ENCODE measurements at regions not wholly inside any gene's neighbourhood (a gene's known extent, or its start where the extent isn't known, plus 50 kb on each side); places are given as distances from the start of the nearest gene placed in this dataset.
"Not testable (repeated sequence)": the region's sequence is repeated elsewhere in the genome, so short reads cannot be mapped to it uniquely, and the experiment has no call there.

DNA sequence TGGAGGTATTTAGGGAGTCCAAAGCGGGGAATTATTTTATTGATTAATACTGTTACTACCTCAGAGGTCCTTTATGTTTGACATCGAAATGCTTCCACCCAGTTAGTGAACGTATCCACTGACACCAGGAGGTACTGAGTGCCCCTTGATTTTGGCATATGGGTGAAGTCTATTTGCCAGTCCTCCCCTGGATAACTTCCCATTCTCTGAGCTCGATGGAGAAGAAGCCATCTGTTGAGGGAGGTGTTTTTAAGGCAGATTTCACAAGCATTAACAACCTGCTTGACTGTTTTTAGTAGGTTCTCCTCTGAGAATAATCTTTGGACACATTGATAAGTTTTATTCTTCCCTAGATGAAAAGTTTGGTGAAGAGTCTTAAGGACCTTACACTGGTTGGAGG lies 165.3 kb upstream of the NREP start:
- FAIRE-seq (no peak), DNase-seq (ENCODE audit: low read depth) (no peak)
- no peaks in the 10 kb centered on the region for H3K36me3 ChIP-seq (ENCODE audit: insufficient read depth, low read length)
- H2AFZ ChIP-seq (ENCODE audit: low read depth, low read length): no peak overlapping the region
- no peak overlapping the region for H3K4me2 ChIP-seq (ENCODE audit: low read length)
- H3K9me3 ChIP-seq (ENCODE audit: insufficient read depth, low read depth, low read length): no peaks in the 10 kb centered on the region
- no peaks in the 10 kb centered on the region for H4K20me1 ChIP-seq (ENCODE audit: insufficient read depth, low read length)
- H3K27me3 ChIP-seq (ENCODE audit: insufficient read depth, low read length): no peaks in the 10 kb centered on the region
- H3K4me3 ChIP-seq (ENCODE audit: insufficient read depth, low read depth, low read length): no peak overlapping the region
- TF ChIP-seq, protein P1, sequence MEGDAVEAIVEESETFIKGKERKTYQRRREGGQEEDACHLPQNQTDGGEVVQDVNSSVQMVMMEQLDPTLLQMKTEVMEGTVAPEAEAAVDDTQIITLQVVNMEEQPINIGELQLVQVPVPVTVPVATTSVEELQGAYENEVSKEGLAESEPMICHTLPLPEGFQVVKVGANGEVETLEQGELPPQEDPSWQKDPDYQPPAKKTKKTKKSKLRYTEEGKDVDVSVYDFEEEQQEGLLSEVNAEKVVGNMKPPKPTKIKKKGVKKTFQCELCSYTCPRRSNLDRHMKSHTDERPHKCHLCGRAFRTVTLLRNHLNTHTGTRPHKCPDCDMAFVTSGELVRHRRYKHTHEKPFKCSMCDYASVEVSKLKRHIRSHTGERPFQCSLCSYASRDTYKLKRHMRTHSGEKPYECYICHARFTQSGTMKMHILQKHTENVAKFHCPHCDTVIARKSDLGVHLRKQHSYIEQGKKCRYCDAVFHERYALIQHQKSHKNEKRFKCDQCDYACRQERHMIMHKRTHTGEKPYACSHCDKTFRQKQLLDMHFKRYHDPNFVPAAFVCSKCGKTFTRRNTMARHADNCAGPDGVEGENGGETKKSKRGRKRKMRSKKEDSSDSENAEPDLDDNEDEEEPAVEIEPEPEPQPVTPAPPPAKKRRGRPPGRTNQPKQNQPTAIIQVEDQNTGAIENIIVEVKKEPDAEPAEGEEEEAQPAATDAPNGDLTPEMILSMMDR (IDR thresholded peaks at IDR 0.05; ENCODE audit: insufficient read depth, low read depth, low read length): no peak
- TF ChIP-seq EZH2 (IDR thresholded peaks at IDR 0.05; ENCODE audit: insufficient read depth, low read length): no peak
- Mint-ChIP-seq H3K36me3 (ENCODE audit: low read depth, unreplicated experiment) (peaks cover 2% of the 10 kb centered on the region), H3K27me3 (ENCODE audit: low read depth, unreplicated experiment) (peaks cover 4% of the 10 kb centered on the region), H3K27ac (ENCODE audit: unreplicated experiment) (no peak overlapping the region), H3K4me1 (ENCODE audit: low read depth, unreplicated experiment) (no peaks in the 10 kb centered on the region), H3K9me3 (ENCODE audit: unreplicated experiment) (peaks cover 5% of the 10 kb centered on the region), H3K4me3 (ENCODE audit: unreplicated experiment) (no peak overlapping the region)
- H3K4me1 ChIP-seq (ENCODE audit: insufficient read depth, low read length): peaks cover 6% of the 10 kb centered on the region
- no peaks in the 10 kb centered on the region for H3K79me2 ChIP-seq (ENCODE audit: insufficient read depth, low read length)
- H3K27ac ChIP-seq (ENCODE audit: low read depth, low read length): no peak overlapping the region
- H3K9ac ChIP-seq (ENCODE audit: low read length): no peak overlapping the region

DNA sequence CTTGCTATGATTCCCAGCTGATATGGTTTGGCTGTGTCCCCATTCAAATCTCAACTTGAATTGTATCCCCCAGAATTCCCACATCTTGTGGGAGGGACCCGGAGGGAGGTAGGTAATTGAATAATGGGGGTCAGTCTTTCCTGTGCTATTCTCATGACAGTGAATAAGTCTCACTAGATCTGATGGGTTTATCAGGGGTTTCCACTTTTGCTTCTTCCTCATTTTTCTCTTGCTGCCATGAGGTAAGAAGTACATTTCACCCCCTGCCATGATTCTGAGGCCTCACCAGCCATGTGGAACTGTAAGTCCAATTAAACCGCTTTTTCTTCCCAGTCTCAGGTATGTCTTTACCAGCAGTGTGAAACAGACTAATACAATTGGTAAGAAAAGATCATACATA lies 164.7 kb upstream of the NREP start:
- H2AFZ ChIP-seq (ENCODE audit: low read depth, low read length); H3K9me3 ChIP-seq (ENCODE audit: insufficient read depth, low read depth, low read length); H3K27ac Mint-ChIP-seq (ENCODE audit: unreplicated experiment); H3K4me2 ChIP-seq (ENCODE audit: low read length); H3K27me3 ChIP-seq (ENCODE audit: insufficient read depth, low read length); DNase-seq (ENCODE audit: low read depth); H3K4me3 Mint-ChIP-seq (ENCODE audit: unreplicated experiment); H3K9ac ChIP-seq (ENCODE audit: low read length); FAIRE-seq; H3K79me2 ChIP-seq (ENCODE audit: insufficient read depth, low read length); H3K27me3 Mint-ChIP-seq (ENCODE audit: low read depth, unreplicated experiment); H3K27ac ChIP-seq (ENCODE audit: low read depth, low read length); H3K4me1 ChIP-seq (ENCODE audit: insufficient read depth, low read length); H3K4me3 ChIP-seq (ENCODE audit: insufficient read depth, low read depth, low read length); H3K9me3 Mint-ChIP-seq (ENCODE audit: unreplicated experiment); H3K36me3 Mint-ChIP-seq (ENCODE audit: low read depth, unreplicated experiment); H4K20me1 ChIP-seq (ENCODE audit: insufficient read depth, low read length); H3K4me1 Mint-ChIP-seq (ENCODE audit: low read depth, unreplicated experiment); H3K36me3 ChIP-seq (ENCODE audit: insufficient read depth, low read length): not testable (repeated sequence)

DNA sequence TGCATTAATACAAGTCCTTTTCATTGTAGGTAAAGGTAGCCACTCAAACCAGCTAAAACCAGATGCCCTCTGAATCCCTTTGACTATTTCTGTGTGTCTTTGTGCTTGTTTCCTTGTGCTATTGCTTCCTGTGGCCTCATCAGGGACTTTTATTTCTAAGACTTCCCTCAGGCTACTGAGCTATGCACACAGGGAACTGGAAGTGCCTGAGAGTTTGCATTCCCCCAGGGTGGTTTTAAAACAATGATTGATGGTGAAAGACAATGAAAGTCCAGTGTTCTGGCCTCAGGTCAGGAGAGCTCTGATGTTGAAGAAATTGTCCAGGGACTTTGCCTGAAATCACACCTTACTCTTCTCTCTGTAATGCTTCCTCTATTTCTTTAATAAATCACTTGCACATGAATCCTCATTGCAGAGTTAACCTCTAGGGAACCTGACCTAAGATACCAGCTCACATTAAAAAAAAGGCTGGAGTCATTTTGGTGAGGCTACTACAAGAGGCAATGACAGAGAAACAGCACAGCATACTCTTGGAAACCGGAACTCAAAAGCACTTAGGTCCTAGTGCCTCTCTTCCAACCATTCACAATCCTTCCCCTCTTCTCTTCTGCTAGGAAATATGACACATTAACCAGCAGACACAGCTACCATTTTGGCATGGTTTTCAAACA lies 158.1 kb upstream of the NREP start:
- FAIRE-seq: no peak
- no peaks in the 10 kb centered on the region for H3K36me3 Mint-ChIP-seq (ENCODE audit: low read depth, unreplicated experiment)
- H3K27me3 Mint-ChIP-seq (ENCODE audit: low read depth, unreplicated experiment): no peaks in the 10 kb centered on the region

More for the DNA sequence above, 158.1 kb upstream of the NREP start:
- no peaks in the 10 kb centered on the region for H3K27me3 ChIP-seq (ENCODE audit: insufficient read depth, low read length)
- peaks cover 7% of the 10 kb centered on the region for H3K9me3 Mint-ChIP-seq (ENCODE audit: unreplicated experiment)
- TF ChIP-seq, protein P1 (IDR thresholded peaks at IDR 0.05; ENCODE audit: insufficient read depth, low read depth, low read length): no peak
- H3K36me3 ChIP-seq (ENCODE audit: insufficient read depth, low read length): no peaks in the 10 kb centered on the region
- no peak overlapping the region for H3K4me3 Mint-ChIP-seq (ENCODE audit: unreplicated experiment)
- H3K4me3 ChIP-seq (ENCODE audit: insufficient read depth, low read depth, low read length): no peak overlapping the region
- H4K20me1 ChIP-seq (ENCODE audit: insufficient read depth, low read length): no peaks in the 10 kb centered on the region
- H3K27ac ChIP-seq (ENCODE audit: low read depth, low read length): no peak overlapping the region
- H3K9me3 ChIP-seq (ENCODE audit: insufficient read depth, low read depth, low read length): no peaks in the 10 kb centered on the region
- no peak overlapping the region for H2AFZ ChIP-seq (ENCODE audit: low read depth, low read length)
- no peaks in the 10 kb centered on the region for H3K4me1 Mint-ChIP-seq (ENCODE audit: low read depth, unreplicated experiment)
- no peak for DNase-seq (ENCODE audit: low read depth)
- no peak overlapping the region for H3K9ac ChIP-seq (ENCODE audit: low read length)
- no peaks in the 10 kb centered on the region for H3K79me2 ChIP-seq (ENCODE audit: insufficient read depth, low read length)
- H3K27ac Mint-ChIP-seq (ENCODE audit: unreplicated experiment): no peak overlapping the region
- no peak overlapping the region for H3K4me2 ChIP-seq (ENCODE audit: low read length)
- no peaks in the 10 kb centered on the region for H3K4me1 ChIP-seq (ENCODE audit: insufficient read depth, low read length)

All from astrocyte (in vitro differentiated cells and primary cell).